Naive thymus-derived CD8-positive, alpha-beta T cell (primary cell): ENCODE measurements at regions not wholly inside any gene's neighbourhood (a gene's known extent, or its start where the extent isn't known, plus 50 kb on each side); places are given as distances from the start of the nearest gene placed in this dataset.

ENCODE experiments used
- ATAC-seq, 2 donors: fragments of 150-1000 bp; cut with Tn5 transposase in 1 of 2; sonication (Bioruptor Pico), chemical (Tn5 transposase) in 1 of 2; 1 replicate in 1 of 2; 2 replicates in 1 of 2; pipeline ENCODE4 v1.10.0; 2021; ENCODE audit warnings: mild to moderate bottlenecking in 2 of 2, moderate library complexity in 2 of 2
- POLR2A ChIA-PET: fragments of 350-600 bp; sonication (Branson Sonifier 250); formaldehyde crosslinking; loops from one replicate; lab custom pipeline; 2021; ENCODE audit warnings: antibody characterized with exemption; lab: Charles Lee
- DNase-seq, 10 donors: peaks; one replicate each; pipeline versions ENCODE4 v3.0.0 to v3.0.0-alpha.2; 2020 to 2022
- H3K27ac Mint-ChIP-seq, 10 donors: one replicate each; pipeline ENCODE4 v1.8.0; 2020 to 2022; ENCODE audit warnings: mild to moderate bottlenecking in 10 of 10, mixed read lengths in 10 of 10, moderate library complexity in 4 of 10, inconsistent platforms in 1 of 10
- H3K27me3 Mint-ChIP-seq, 5 donors: one replicate each; pipeline ENCODE4 v1.8.0; 2021 to 2022; ENCODE audit warnings: mixed read lengths in 5 of 5
- H3K36me3 Mint-ChIP-seq, 3 donors: one replicate each; pipeline ENCODE4 v1.8.0; 2020 to 2022; ENCODE audit warnings: mixed read lengths in 3 of 3, mild to moderate bottlenecking in 2 of 3, inconsistent platforms in 1 of 3
- H3K4me1 Mint-ChIP-seq, 4 donors: one replicate each; pipeline ENCODE4 v1.8.0; 2021 to 2022; ENCODE audit warnings: mixed read lengths in 4 of 4
- H3K4me3 Mint-ChIP-seq, 10 donors: one replicate each; pipeline ENCODE4 v1.8.0; 2020 to 2022; ENCODE audit warnings: mild to moderate bottlenecking in 10 of 10, mixed read lengths in 10 of 10, moderate library complexity in 6 of 10, inconsistent platforms in 1 of 10
- H3K9me3 Mint-ChIP-seq, 9 donors: one replicate each; pipeline ENCODE4 v1.8.0; 2020 to 2022; ENCODE audit warnings: mixed read lengths in 9 of 9, mild to moderate bottlenecking in 3 of 9, inconsistent platforms in 1 of 9, moderate library complexity in 1 of 9

DNA sequence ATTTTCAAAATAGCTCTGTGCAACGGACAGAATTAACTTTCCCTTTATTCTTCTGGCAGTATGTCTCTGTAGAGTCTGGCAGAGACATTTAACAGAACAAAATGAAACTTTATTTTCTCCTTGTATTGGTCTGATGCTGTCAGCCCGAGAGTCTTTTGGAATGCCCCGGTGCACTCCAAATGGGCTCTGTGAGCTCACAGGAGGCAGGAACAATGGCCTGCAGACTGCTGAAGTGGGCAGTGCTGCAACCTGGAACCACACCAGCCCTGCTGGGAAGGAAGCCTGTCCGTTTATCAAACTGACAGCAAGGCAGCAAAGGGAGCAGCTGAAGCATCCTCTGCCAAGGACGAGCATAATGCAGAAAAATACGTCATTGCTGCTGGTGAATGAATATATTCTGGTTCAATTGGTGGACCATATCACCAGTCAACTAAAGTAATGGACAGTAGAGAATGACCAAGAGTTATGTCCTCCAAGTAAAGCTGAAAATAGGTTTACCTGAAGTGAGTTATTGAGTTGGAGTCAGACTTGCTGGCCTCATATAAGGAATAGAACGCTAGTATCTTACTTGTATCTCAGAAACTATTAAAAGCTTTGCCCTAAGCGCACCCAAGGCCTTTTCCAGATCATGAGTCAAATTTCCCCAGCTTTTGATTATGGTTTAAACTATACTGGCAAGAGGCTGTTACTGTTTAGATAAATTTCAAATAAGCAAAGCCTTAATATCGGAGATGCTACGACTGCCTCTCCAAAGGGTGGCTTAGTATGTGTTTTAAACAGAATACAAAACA, 207.6 kb upstream of the TANK start:
- peaks cover 0 to 3% (median 0%) of the 10 kb centered on the region in 4 donors for H3K4me1 Mint-ChIP-seq
- H3K4me3 Mint-ChIP-seq = no peak overlapping the region
- H3K9me3 Mint-ChIP-seq = no peaks in the 10 kb centered on the region
- DNase-seq = no peak
- H3K36me3 Mint-ChIP-seq = no peaks in the 10 kb centered on the region
- no peak for ATAC-seq
- POLR2A ChIA-PET = no interaction called here
- H3K27ac Mint-ChIP-seq = peak overlapping the region in 1 of 10 donors; percentile 13
- H3K27me3 Mint-ChIP-seq = peaks cover 0 to 6% (median 2%) of the 10 kb centered on the region in 5 donors

DNA sequence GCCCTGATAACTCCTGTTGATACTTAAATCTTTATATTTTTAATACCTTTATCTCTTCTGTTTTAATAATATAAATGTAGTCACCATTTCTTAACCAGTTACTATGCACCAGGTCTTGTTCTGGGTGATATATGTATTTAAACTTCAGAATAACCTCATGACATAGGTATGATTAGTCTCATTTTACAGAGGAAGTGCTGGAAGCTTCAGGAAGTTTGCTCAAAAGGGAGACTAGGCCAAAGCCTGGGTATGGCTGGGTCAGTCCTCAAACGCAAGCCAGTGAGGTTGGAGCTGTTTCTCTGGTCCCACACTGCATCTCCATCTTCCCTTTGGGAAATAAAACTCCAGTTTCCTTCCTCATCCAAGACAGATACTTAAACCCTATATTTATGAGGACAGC, 204.7 kb upstream of the TANK start:
- no peak overlapping the region for H3K27ac Mint-ChIP-seq
- H3K27me3 Mint-ChIP-seq = peaks cover 0 to 6% (median 2%) of the 10 kb centered on the region in 5 donors
- no peaks in the 10 kb centered on the region for H3K36me3 Mint-ChIP-seq
- POLR2A ChIA-PET = no interaction called here
- no peak overlapping the region for H3K4me3 Mint-ChIP-seq
- peaks cover 0 to 3% (median 0%) of the 10 kb centered on the region in 4 donors for H3K4me1 Mint-ChIP-seq
- ATAC-seq = no peak
- no peaks in the 10 kb centered on the region for H3K9me3 Mint-ChIP-seq
- no peak for DNase-seq

DNA sequence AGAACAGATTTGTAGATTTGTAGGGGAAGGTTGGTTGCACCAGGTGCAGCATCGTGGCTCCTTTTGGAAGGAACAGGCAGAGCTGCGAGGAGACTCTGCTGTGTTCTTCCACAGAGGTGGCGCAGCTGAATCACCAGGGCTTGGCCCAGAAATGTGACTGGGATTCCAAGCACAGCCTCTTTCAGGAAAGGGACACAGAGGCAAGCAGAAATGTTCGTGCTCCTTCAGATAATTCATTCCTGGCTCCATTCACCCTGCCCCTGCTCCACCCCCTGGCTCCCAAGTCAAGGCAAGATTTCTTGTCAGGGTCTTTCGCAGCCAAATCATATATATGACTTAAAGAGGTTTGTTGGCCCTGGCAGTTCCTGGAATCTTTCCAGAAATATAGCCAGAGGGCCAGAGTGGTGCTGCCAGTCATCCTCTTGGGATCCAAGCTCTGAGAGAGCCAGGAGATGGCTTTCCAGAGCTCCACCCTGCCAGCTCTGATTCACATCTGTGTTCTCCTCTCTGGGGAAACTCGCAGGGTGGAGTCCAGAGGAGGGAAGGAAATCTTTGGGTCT, 203.9 kb upstream of the TANK start:
- POLR2A ChIA-PET = no interaction called here
- Mint-ChIP-seq H3K36me3 (no peaks in the 10 kb centered on the region), H3K4me1 (peaks cover 0 to 3% (median 0%) of the 10 kb centered on the region in 4 donors), H3K9me3 (no peaks in the 10 kb centered on the region), H3K27me3 (peaks cover 0 to 6% (median 2%) of the 10 kb centered on the region in 5 donors), H3K4me3 (no peak overlapping the region), H3K27ac (no peak overlapping the region)
- ATAC-seq = no peak
- no peak for DNase-seq

DNA sequence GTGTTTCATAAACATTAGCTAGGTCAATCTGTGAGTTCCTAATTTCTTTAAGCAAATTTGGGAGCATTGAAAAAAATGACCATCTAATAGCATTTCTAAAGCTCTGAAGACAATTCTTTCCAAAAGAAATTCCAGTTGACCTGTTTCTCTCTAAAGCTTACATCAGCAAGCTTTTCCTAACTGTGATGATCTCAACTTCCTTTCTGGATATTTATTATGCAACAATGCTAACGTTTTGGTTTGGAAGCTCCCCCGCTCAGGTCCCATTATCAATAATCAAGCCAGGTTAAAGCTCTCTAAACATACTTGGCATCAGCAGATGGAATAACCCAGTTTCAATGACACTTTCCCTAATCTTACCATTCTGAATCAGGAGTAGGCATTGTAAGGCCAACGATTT, 196.3 kb upstream of the TANK start:
- Mint-ChIP-seq H3K9me3 (no peaks in the 10 kb centered on the region), H3K27ac (no peak overlapping the region), H3K4me1 (no peaks in the 10 kb centered on the region), H3K36me3 (no peaks in the 10 kb centered on the region), H3K4me3 (no peak overlapping the region), H3K27me3 (peaks cover 0 to 2% (median 0%) of the 10 kb centered on the region in 5 donors)
- POLR2A ChIA-PET = interaction anchor here (0.6 kb wide), 1 partner anchor 586 kb away, joined by 3 read pairs; no protein-coding TSS in a partner anchor
- DNase-seq (no peak), ATAC-seq (no peak)

DNA sequence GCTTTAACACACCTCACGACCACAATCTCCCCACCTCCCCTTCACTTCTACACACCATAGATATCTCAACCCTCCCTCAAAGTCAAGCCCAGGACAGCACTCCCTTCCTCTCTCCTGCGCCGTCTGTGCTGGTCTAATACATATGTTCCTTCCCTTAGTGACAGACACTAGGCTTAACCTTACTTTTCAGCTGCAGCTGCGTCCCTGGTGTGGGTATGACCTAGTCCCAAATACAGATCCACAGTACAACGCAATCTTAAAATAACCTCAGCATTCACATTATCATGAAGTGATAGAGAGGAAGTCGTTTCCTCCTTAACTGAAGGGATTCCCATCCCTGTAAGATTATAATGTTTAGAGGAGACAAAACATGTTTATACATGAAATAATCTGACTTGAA, 192.7 kb upstream of the TANK start:
- POLR2A ChIA-PET = no interaction called here
- DNase-seq = no peak
- Mint-ChIP-seq H3K4me1 (no peaks in the 10 kb centered on the region), H3K27me3 (peaks cover 0 to 2% (median 0%) of the 10 kb centered on the region in 5 donors), H3K27ac (no peak overlapping the region), H3K4me3 (no peak overlapping the region), H3K9me3 (no peaks in the 10 kb centered on the region), H3K36me3 (no peaks in the 10 kb centered on the region)
- no peak for ATAC-seq

DNA sequence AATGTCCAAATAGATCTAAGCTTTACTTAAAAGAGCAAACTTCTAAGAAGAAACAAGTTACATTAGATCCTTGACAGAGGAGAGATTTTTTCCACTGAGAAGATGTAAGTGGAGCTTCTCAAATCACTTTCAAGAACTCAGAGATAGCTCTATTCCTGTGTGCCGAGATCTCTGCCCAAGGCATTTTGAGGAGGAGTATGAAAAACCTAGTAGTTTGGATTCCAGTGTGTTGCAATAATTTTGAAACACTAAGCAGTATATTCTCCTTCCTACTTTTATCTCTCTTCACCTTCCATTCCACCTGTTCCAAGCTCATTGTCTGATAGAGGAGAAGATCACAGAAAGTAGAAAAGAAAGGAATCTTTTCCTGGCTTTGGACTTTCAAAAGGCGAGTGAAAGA, 192.0 kb upstream of the TANK start:
- Mint-ChIP-seq H3K36me3 (no peaks in the 10 kb centered on the region), H3K4me3 (no peak overlapping the region), H3K4me1 (no peaks in the 10 kb centered on the region), H3K27ac (no peak overlapping the region), H3K27me3 (peaks cover 0 to 2% (median 0%) of the 10 kb centered on the region in 5 donors), H3K9me3 (no peaks in the 10 kb centered on the region)
- ATAC-seq (no peak), DNase-seq (no peak)
- POLR2A ChIA-PET = no interaction called here

DNA sequence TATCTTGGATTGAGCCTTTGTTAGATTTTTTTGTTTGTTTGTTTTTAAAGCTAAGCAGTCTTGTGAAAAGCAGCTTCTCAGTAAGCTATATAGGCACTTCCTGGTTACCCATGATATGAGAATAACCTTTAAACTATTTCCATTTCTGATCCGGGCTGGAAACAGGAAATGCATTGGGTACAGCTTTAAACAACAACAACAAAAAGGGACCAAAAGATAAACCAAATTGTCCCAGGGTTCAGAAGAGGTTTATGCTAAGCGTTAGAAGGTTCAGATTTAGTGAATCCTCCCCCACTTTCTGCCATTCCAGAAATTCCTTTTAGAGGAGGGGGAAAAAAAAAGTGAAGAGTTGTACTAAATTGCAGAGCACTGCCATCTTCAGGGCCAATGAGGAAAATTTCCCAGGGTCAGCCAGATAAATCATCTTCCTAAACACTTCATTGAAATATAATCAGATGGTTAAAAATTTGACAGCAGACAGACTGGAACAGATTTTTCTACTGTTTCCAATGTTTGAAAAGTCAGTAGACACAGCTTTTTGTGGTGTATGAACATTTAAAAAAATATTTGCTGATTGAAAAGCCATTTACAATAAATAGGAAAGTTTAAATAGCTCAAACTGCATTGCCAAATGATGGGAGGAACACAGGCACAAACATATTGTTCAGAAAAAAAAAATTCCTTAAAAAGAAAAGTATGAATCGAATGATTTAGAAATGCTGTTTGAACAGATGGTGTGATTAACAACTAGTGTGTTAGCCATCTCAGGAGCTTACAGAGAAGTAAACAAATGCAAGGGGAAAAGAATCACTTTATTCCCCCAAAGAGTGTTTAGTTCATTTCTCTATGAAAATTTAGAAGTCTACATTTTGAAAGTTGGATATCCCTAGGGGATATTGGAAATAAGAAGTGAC, 189.9 kb upstream of the TANK start:
- H3K9me3 Mint-ChIP-seq = no peaks in the 10 kb centered on the region
- H3K36me3 Mint-ChIP-seq = no peaks in the 10 kb centered on the region
- DNase-seq (peak in 4 of 10 donors; percentile 2 to 28 (median 18)), ATAC-seq (no peak)
- H3K27me3 Mint-ChIP-seq = peaks cover 0 to 2% (median 0%) of the 10 kb centered on the region in 5 donors
- H3K27ac Mint-ChIP-seq = no peak overlapping the region
- POLR2A ChIA-PET = no interaction called here
- no peak overlapping the region for H3K4me3 Mint-ChIP-seq
- H3K4me1 Mint-ChIP-seq = no peaks in the 10 kb centered on the region

DNA sequence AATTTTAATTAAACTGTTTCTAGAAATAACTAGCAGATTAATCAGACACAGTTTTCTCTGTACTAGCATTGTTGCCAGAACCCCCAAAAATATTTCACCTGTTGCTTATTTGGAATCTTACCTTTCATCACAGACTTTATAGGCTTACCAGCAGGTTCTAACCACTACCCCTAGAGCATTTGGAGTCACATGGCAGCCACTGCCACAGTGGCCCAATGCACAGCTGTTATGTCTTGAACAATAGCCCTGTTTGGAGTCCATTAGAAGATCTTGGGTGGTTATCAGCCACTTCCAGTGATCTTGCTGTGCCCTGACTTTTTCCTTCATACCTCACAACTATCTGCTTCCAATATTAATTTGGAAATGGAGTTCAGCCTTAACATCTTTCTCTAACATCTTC, 186.2 kb upstream of the TANK start:
- no peak overlapping the region for H3K4me3 Mint-ChIP-seq
- POLR2A ChIA-PET = no interaction called here
- H3K9me3 Mint-ChIP-seq = peaks cover 0 to 8% (median 2%) of the 10 kb centered on the region in 9 donors
- H3K27ac Mint-ChIP-seq = no peak overlapping the region
- no peak for DNase-seq
- no peaks in the 10 kb centered on the region for H3K4me1 Mint-ChIP-seq
- no peak for ATAC-seq
- peaks cover 0 to 4% (median 0%) of the 10 kb centered on the region in 5 donors for H3K27me3 Mint-ChIP-seq
- H3K36me3 Mint-ChIP-seq = peaks cover 0 to 5% (median 4%) of the 10 kb centered on the region in 3 donors

DNA sequence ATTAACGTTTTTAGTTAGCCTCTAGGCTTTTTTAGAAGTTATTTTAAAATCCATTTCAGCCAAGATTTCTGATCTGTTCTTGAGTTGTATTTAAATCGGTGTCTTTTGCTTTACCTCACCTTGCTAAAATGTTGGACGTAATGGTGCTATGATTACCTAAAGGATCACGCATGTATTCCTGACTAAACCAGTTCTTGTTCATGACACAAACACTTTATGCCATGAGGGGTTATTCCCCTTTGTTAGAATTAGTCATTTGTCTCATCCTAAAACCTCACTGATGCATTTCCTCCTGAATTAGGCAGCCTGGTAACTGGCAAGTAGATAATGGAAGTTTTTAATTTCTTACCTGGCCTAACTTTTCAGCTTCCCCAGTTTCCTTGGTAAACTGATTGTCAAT, 185.4 kb upstream of the TANK start:
- POLR2A ChIA-PET = no interaction called here
- peaks cover 0 to 11% (median 4%) of the 10 kb centered on the region in 9 donors for H3K9me3 Mint-ChIP-seq
- peaks cover 0 to 8% (median 8%) of the 10 kb centered on the region in 3 donors for H3K36me3 Mint-ChIP-seq
- H3K27ac Mint-ChIP-seq = no peak overlapping the region
- H3K27me3 Mint-ChIP-seq = peaks cover 0 to 4% (median 0%) of the 10 kb centered on the region in 5 donors
- H3K4me1 Mint-ChIP-seq = no peaks in the 10 kb centered on the region
- DNase-seq (no peak), ATAC-seq (no peak)
- H3K4me3 Mint-ChIP-seq = no peak overlapping the region

DNA sequence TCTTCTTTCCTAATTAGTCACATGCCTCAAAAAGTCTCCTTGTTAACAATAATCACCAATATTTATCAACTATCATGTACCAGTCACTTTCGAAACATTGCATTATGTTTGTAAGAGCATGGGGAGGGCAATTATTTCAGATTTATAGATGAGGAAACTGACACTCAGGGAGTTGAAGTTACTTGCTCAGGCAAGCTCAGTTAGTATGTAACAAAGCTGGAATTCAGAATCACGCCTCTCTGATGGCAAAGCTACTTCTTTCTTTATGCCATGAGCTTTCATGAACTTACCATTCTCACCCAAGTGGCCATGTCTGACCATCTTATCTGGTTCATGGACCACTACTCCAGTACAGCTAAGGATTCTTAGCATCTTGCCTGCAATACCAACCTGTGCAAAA, 183.4 kb upstream of the TANK start:
- POLR2A ChIA-PET = no interaction called here
- H3K4me3 Mint-ChIP-seq = no peak overlapping the region

DNA sequence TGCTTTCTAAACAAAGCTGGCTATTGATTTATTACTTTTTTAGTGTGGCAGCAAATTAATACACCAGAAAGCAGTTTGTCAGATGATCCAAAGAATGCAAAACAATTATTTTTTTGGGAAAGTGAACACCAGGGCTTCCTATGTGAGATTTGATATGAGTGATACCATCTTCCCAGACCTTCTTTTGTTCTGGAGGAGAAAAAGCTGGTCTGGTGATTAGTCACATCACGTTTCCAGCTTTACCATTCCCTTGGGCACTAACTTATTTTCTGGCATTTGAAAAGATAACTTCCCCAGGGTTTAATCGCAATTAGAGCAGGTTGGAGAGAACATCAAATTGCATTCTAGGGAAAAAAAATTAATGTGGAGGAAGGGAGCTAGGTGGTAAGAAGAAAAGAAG, 182.9 kb upstream of the TANK start:
- Mint-ChIP-seq H3K27ac (no peak overlapping the region), H3K36me3 (peaks cover 0 to 14% (median 8%) of the 10 kb centered on the region in 3 donors), H3K4me3 (no peak overlapping the region), H3K4me1 (no peaks in the 10 kb centered on the region), H3K9me3 (peaks cover 0 to 11% (median 4%) of the 10 kb centered on the region in 9 donors), H3K27me3 (peaks cover 0 to 6% (median 0%) of the 10 kb centered on the region in 5 donors)
- DNase-seq (no peak), ATAC-seq (no peak)
- POLR2A ChIA-PET = no interaction called here

More for the DNA sequence above, 183.4 kb upstream of the TANK start:
- Mint-ChIP-seq H3K4me1 (no peaks in the 10 kb centered on the region), H3K36me3 (peaks cover 0 to 11% (median 8%) of the 10 kb centered on the region in 3 donors), H3K27me3 (peaks cover 0 to 6% (median 0%) of the 10 kb centered on the region in 5 donors), H3K9me3 (peaks cover 0 to 11% (median 4%) of the 10 kb centered on the region in 9 donors), H3K27ac (no peak overlapping the region)
- ATAC-seq (no peak), DNase-seq (no peak)

DNA sequence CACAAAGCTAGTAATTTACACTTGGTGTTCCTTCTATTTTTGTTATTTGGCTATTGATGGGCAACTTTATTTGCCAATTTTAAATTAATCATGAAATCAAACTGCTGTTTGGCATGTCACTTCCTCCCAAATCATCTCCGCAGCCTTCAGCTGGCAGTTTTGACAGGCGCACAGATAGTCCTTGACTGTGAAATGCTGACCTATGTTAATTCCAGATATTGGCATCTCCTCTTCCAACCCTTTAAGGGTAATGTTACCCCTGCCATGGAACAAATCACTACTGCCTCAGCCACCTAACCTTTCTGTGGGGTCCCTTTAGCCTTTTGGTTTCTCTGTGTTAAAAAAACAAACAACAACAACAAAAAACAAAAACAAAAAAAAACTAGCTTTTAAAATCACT, 182.4 kb upstream of the TANK start:
- POLR2A ChIA-PET = no interaction called here
- peaks cover 0 to 14% (median 8%) of the 10 kb centered on the region in 3 donors for H3K36me3 Mint-ChIP-seq
- H3K27me3 Mint-ChIP-seq = peaks cover 0 to 6% (median 0%) of the 10 kb centered on the region in 5 donors
- peaks cover 0 to 11% (median 4%) of the 10 kb centered on the region in 9 donors for H3K9me3 Mint-ChIP-seq
- H3K4me3 Mint-ChIP-seq = no peak overlapping the region
- no peak for ATAC-seq
- H3K27ac Mint-ChIP-seq = no peak overlapping the region
- no peaks in the 10 kb centered on the region for H3K4me1 Mint-ChIP-seq
- DNase-seq = no peak
